HG03066 (cell line): ENCODE measurements at regions not wholly inside any gene's neighbourhood (a gene's known extent, or its start where the extent isn't known, plus 50 kb on each side); places are given as distances from the start of the nearest gene placed in this dataset.
A peak's percentile ranks its signal among the peaks of the same experiment; 100 is the strongest.
"Not testable (repeated sequence)": the region's sequence is repeated elsewhere in the genome, so short reads cannot be mapped to it uniquely, and the experiment has no call there.

Source experiments
- ATAC-seq: cut with Tn5 transposase; IDR thresholded peaks from one replicate; pipeline ENCODE4 v1.9.1; 2021; ENCODE audit warnings: low read depth; ENCODE audit not compliant: unreplicated experiment

- no peak for ATAC-seq
Measured at GRCh38 chr1:168490306-168490705, 53.5 kb downstream of the XCL2 start.

DNA sequence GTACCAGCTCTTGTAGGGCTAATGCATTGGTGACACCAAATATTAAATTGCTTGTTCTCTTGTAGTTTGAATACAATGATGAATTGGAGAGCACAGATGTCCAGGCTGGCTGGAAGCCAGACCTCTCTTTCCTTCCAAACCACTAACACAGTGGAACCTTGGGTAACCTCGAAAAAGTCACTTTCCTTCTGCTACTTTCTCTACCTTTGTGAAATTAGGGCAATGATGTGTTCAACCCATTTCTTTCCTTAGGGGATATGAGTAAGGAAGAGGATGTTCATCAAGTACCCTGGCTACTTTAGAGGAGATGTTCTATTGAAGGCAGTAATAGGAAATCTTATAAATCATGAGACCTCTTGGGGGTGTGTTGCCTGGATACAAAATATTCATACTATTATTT lies 55.7 kb downstream of the XCL2 start:
- no peak for ATAC-seq

DNA sequence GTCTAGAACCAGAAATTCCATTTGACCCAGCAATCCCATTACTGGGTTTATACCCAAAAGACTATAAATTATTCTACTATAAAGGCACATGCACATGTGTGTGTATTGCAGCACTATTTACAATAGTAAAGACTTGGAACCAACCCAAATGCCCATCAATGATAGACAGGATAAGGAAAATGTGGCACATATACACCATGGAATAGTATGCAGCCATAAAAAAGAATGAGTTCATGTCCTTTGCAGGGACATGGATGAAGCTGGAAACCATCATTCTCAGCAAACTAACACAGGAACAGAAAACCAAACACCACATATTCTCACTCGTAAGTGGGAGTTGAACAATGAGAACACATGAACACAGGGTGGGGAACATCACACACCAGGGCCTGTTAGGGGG lies 57.0 kb downstream of the XCL2 start:
- ATAC-seq: not testable (repeated sequence)

GRCh38 chr1:168485048-168485447 lies 58.7 kb downstream of the XCL2 start:
- ATAC-seq: no peak

DNA sequence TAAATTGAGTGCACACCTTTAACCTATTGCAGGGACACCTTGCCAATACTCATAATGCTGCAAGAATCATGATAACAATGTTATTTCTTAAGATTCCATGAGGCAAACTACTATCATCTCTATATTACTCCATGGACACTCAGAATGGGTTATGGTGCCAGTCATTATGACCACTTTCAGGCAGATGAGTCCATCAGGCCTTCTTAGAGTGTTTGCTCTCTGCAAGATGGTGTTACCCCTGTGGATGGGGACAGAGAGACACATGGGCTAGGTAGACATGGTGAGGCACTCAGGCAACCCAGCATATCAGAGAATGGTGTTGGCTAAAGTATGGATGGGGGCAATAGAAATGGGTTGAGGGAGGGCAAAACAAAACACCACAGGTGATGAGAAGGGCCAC lies 59.7 kb downstream of the XCL2 start:
- ATAC-seq: no peak

- no peak for ATAC-seq
Measured at GRCh38 chr1:168483539-168483938, 60.3 kb downstream of the XCL2 start.

GRCh38 chr1:168482106-168482505 lies 61.7 kb downstream of the XCL2 start:
- no peak for ATAC-seq

DNA sequence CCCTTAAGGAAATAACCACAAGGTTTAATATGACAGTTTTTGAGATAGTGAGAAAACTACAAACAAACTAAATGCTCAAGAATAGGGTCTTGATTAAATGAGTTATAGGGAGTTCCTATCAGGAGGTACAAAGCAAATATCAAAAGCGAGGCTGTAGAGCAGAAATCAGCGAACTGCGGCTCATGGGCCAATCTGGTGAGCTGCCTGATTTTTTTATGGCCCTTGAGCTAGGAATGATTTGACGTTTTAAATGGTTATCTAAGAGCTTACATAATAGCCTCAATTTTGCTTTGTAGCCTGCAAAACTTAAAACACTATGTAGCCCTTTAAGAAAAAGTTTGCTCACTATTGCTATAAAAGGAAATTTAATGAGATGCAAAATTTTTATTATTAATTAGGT lies 62.2 kb downstream of the XCL2 start:
- no peak for ATAC-seq

DNA sequence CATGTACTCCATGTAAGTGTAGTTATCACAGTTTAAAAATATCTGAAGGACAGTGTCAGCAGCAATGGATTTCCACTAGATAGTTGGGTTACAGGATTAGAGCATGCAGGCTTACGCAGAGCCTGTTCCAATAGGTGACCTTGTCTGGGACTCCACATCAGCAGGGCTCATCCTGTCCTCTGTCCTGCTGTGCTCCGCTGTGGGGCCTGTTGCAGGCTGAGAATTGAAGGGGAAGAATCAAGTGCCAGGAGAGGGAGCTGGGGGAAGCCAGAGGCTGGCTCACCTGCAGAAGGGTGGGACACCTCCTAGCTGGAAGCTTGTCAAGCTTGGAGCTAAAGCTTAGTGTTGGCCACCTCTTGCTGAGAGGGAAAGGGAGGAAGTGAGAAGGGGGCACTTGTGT lies 62.8 kb downstream of the XCL2 start:
- no peak for ATAC-seq

GRCh38 chr1:168477792-168478191 lies 66.0 kb downstream of the XCL2 start:
- no peak for ATAC-seq

- no peak for ATAC-seq
Measured at GRCh38 chr1:168476588-168477385, 67.0 kb downstream of the XCL2 start.

DNA sequence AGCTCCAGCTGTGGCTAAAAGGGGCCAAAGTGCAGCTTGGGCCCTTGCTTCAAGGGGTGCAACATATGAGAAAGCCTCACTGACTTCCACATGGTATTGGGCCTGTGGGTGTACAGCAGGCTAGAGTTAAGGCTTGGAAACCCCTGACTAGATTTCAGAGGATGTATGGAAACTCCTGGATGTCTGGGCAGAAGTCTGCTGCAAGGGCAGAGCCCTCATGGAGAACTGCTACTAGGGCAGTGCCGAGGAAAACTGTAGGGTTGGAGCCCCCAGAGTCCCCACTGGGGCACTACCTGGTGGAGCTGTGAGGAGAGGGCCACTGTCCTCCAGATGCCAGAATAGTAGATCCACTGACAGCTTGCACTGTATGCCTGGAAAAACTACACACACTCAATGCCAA lies 69.5 kb downstream of the XCL2 start:
- ATAC-seq: no peak

GRCh38 chr1:168473126-168473525 lies 70.7 kb downstream of the XCL2 start:
- ATAC-seq: no peak

DNA sequence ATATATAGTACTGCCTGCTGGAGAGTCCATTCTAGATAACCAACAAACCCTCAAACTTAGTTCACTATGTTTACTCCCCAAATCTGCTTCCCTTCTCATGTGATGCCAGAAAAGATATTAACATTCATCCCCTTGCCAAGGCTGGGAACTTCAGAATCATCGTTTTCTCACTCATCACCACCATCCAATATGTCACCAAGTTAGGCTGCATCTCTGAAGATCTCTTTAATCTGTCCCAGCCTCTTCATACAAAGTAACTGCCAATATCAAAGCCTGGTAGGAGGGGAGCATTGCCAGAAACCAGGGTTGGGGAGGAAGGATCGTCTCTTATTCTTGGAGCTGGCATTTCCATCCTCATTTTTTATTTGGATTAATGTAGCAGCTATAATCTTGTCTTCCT lies 71.6 kb downstream of the XCL2 start:
- no peak for ATAC-seq

DNA sequence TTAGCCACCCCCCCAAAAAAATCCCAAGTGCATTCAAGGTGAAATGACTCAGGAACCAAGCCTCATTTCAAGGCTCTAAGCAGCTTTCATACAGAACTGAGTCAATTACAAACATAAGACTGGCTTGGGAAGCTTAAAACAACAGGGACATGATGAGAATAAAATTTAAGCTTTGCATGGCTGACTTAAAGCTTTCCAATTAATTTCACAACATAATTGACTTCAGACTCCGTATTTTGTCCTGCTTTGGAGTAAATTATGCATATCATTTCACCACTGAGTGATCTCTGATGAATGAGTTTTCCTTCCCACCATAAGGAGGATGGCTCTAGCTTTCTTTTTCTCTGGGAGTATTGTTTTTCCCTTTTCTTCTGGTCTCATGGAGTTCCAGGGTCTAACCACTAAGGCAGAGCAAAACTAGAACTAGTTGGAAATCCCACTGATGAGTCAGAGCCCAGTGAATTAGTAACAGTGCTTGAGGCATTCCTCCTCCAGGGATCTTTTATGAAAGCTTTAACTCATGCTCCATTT lies 72.8 kb downstream of the XCL2 start:
- no peak for ATAC-seq

DNA sequence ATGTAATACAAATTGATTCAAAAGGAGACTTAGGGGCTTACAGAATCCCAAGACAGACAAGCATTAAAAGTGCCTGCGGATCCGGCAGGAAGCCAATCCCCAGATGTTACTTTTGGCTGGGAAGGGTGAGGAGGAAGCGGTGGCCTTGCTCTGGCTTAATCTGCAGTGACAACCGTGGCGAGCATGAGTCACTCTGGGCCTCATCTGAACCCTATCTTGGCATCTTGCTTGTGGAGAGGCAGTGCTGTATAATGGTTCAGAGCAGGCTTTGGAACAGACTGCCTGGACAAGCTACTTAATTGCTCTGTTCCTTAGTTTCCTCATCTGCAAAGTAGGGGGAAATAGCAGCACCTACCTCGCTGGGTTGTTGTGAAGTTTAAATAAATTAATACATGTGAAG lies 74.1 kb downstream of the XCL2 start:
- no peak for ATAC-seq

DNA sequence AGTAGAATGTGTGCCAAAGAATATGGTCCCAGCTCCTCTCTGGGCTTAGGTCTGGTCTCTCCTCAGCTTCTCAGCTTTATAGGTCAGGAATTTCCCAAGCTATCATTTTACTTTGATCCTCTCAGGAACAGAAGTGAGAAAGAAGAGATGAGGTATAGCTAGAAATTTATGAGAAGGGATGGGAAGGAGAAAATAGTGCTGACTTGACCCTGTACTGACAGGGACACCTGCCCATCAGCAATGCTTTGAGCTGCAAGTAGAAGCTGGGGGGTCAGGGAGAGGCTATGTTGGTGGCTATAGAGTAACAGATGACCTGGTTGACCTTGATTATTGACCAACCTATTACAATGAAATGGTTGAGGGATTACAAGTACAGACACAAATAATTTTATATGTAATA lies 75.0 kb downstream of the XCL2 start:
- ATAC-seq: no peak

DNA sequence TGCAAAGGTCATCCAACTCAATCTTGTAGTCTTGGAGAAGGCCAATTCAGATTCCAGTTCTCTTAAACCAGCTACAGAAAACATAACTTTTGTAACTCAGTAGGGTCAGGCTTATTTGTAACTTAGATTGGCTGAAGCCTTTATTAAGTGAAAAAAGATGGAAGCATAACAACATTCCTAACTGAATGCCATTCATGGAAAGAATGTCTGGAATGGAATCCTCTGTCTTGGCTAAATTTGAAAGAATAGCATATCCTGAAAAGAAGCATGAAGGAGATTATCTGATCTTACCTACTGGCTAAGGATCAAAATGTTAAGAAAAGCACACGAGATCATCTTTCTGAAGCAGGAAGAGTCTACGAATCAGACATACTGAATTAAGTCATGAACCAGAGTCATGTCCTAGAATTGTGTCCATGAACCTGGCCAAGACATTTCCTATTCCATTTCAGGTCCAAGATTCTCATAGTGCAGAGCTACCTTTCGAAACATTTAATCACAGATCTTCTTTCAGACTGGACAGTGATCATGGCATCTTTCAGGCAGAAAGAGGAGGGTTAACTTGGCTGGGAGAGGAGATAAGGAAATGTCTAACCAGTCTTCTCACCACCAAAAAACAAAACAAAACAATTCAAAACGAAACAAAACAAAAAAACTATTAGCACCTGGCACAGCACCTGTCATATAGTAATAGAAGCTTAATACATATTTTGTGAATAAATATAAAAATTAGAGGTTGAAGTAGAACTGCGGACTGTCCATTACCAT lies 75.6 kb downstream of the XCL2 start:
- no peak for ATAC-seq

GRCh38 chr1:168467452-168467851 lies 76.3 kb downstream of the XCL2 start:
- ATAC-seq: peak; percentile 37

DNA sequence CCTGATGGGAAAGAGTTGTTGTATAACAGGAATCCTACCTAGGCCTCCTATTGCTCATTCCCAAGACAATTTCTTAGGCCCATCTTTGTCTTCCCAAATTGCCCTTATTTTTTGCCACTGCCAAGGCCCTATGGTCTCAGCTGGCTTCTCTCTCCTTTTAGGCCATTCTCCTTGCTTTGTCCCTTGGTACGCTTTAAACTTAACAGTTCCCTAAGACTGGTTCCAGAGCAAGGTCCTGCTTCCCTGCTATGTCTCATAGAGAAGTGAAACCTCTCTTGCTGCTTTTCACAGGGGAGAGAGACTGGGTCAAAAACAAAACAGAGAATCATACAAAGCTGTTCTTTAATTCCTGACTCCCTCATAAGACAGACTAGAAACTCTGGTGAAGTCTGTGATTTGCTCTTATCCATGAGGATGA lies 77.1 kb downstream of the XCL2 start:
- ATAC-seq: peak; percentile 66

GRCh38 chr1:168466092-168466713 lies 77.6 kb downstream of the XCL2 start:
- ATAC-seq: peak; percentile 73
